A673 (cell line): ENCODE measurements at regions not wholly inside any gene's neighbourhood (a gene's known extent, or its start where the extent isn't known, plus 50 kb on each side); places are given as distances from the start of the nearest gene placed in this dataset.
"Not testable (repeated sequence)": the region's sequence is repeated elsewhere in the genome, so short reads cannot be mapped to it uniquely, and the experiment has no call there.

Experiments
- BruUV-seq: library from RNA; stranded (reverse); fragments of 400-500 nt; replicated peaks from 2 replicates; lab custom pipeline; 2021; lab: Mats Ljungman, UMichigan
- CTCF ChIA-PET: fragments of 300-600 bp; sonication (Branson Sonifier 250); formaldehyde crosslinking; loops from one replicate; lab custom pipeline; 2022; ENCODE audit warnings: antibody characterized with exemption; lab: Charles Lee
- POLR2A ChIA-PET: fragments of 300-600 bp; sonication (Branson Sonifier 250); formaldehyde crosslinking; loops from one replicate; lab custom pipeline; 2022; ENCODE audit warnings: antibody characterized with exemption; ENCODE audit not compliant: low non-redundant PET; lab: Charles Lee
- DNase-seq: peaks from one replicate; pipeline ENCODE4 v3.0.0-alpha.2; 2015; ENCODE audit warnings: low spot score
- H3K27ac ChIP-seq: fragments of 200-600 bp; sonication (generic); 2 replicates; pipeline ENCODE4 v1.5.1; 2016; ENCODE audit warnings: mixed run types, low read depth, mild to moderate bottlenecking, mixed read lengths, antibody characterized with exemption, low read length; ENCODE audit not compliant: poor library complexity, severe bottlenecking
- H3K27me3 ChIP-seq: fragments of 200-600 bp; sonication (generic); replicated peaks from 2 replicates; pipeline ENCODE4 v1.6.1; 2017; ENCODE audit warnings: mixed run types, low read depth, mild to moderate bottlenecking, mixed read lengths, antibody characterized with exemption, low read length; ENCODE audit not compliant: insufficient read depth, poor library complexity
- H3K36me3 ChIP-seq: fragments of 200-600 bp; sonication (generic); 2 replicates; pipeline ENCODE4 v1.6.1; 2016; ENCODE audit warnings: mixed run types, mild to moderate bottlenecking, mixed read lengths, antibody characterized with exemption, low read length; ENCODE audit not compliant: insufficient read depth, poor library complexity, severe bottlenecking
- H3K4me1 ChIP-seq: fragments of 200-600 bp; sonication (generic); 2 replicates; pipeline ENCODE4 v1.6.1; 2017; ENCODE audit warnings: mixed run types, mild to moderate bottlenecking, mixed read lengths, antibody characterized with exemption, low read length; ENCODE audit not compliant: insufficient read depth, poor library complexity, severe bottlenecking
- H3K4me3 ChIP-seq: fragments of 200-600 bp; sonication (generic); 2 replicates; pipeline ENCODE4 v1.5.1; 2016; ENCODE audit warnings: low read depth, mixed run types, mild to moderate bottlenecking, mixed read lengths, low read length; ENCODE audit not compliant: poor library complexity, severe bottlenecking
- H3K9me3 ChIP-seq: fragments of 200-600 bp; sonication (generic); 2 replicates; pipeline ENCODE4 v1.6.1; 2016; ENCODE audit warnings: mixed run types, low read depth, mild to moderate bottlenecking, mixed read lengths, antibody characterized with exemption, low read length; ENCODE audit not compliant: poor library complexity, severe bottlenecking
- EZH2 ChIP-seq: fragments of 200-600 bp; sonication (generic); IDR thresholded peaks from 2 replicates; pipeline ENCODE4 v1.6.1; 2017; ENCODE audit warnings: borderline replicate concordance, low read depth, mild to moderate bottlenecking, mixed read lengths, antibody characterized with exemption, low read length; ENCODE audit not compliant: poor library complexity, severe bottlenecking
- intact Hi-C: fragments of 100-400 bp; cut with micrococcal nuclease; formaldehyde crosslinking; loops from one replicate; pipeline ENCODE4 v1.10.0; 2022; ENCODE audit not compliant: unreplicated experiment
- TF ChIP-seq, protein P1 (sequence below): fragments of 300-800, 200-600 bp; sonication (generic); conservative IDR thresholded peaks from 2 replicates; pipeline ENCODE4 v1.5.1; 2017; ENCODE audit warnings: low read depth, mild to moderate bottlenecking, antibody characterized with exemption, low read length, moderate library complexity, mixed read lengths

GRCh38 chr10:9056521-9056920 is 1002.0 kb downstream of the GATA3 start:
- H3K36me3 ChIP-seq = no peaks in the 10 kb centered on the region
- intact Hi-C loops = no loop called here
- H3K4me1 ChIP-seq = no peaks in the 10 kb centered on the region
- H3K9me3 ChIP-seq = no peaks in the 10 kb centered on the region
- no peak overlapping the region for H3K4me3 ChIP-seq
- DNase-seq = no peak
- POLR2A ChIA-PET = no interaction called here
- TF ChIP-seq, protein P1, sequence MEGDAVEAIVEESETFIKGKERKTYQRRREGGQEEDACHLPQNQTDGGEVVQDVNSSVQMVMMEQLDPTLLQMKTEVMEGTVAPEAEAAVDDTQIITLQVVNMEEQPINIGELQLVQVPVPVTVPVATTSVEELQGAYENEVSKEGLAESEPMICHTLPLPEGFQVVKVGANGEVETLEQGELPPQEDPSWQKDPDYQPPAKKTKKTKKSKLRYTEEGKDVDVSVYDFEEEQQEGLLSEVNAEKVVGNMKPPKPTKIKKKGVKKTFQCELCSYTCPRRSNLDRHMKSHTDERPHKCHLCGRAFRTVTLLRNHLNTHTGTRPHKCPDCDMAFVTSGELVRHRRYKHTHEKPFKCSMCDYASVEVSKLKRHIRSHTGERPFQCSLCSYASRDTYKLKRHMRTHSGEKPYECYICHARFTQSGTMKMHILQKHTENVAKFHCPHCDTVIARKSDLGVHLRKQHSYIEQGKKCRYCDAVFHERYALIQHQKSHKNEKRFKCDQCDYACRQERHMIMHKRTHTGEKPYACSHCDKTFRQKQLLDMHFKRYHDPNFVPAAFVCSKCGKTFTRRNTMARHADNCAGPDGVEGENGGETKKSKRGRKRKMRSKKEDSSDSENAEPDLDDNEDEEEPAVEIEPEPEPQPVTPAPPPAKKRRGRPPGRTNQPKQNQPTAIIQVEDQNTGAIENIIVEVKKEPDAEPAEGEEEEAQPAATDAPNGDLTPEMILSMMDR = no peak
- no peak for TF ChIP-seq EZH2
- H3K27me3 ChIP-seq = no peaks in the 10 kb centered on the region
- CTCF ChIA-PET = no interaction called here
- H3K27ac ChIP-seq = no peak overlapping the region
- no TSS peak for BruUV-seq

GRCh38 chr10:9057293-9057692 is 1002.8 kb downstream of the GATA3 start:
- H3K9me3 ChIP-seq, BruUV-seq, H3K4me1 ChIP-seq, CTCF ChIA-PET, POLR2A ChIA-PET, DNase-seq, H3K27me3 ChIP-seq, H3K36me3 ChIP-seq, intact Hi-C loops, H3K4me3 ChIP-seq, H3K27ac ChIP-seq: not testable (repeated sequence)

GRCh38 chr10:9060314-9060713 is 1005.8 kb downstream of the GATA3 start:
- DNase-seq = peak; percentile 17
- ChIA-PET POLR2A (no interaction called here), CTCF (interaction anchor here (0.7 kb wide), 1 partner anchor 16 kb away, joined by 3 read pairs; no protein-coding TSS in a partner anchor)
- Histone ChIP-seq H3K27me3 (no peaks in the 10 kb centered on the region), H3K4me1 (no peaks in the 10 kb centered on the region), H3K36me3 (no peaks in the 10 kb centered on the region), H3K27ac (no peak overlapping the region), H3K9me3 (no peaks in the 10 kb centered on the region), H3K4me3 (no peak overlapping the region)
- BruUV-seq = no TSS peak
- intact Hi-C loops = no loop called here
- no peak for TF ChIP-seq EZH2
- TF ChIP-seq, protein P1 = no peak

GRCh38 chr10:9061871-9062270 is 1007.4 kb downstream of the GATA3 start:
- intact Hi-C loops = no loop called here
- Histone ChIP-seq H3K27ac (no peak overlapping the region), H3K36me3 (no peaks in the 10 kb centered on the region), H3K4me3 (no peak overlapping the region), H3K9me3 (no peaks in the 10 kb centered on the region), H3K4me1 (no peaks in the 10 kb centered on the region), H3K27me3 (no peaks in the 10 kb centered on the region)
- DNase-seq = no peak
- CTCF ChIA-PET = no interaction called here
- BruUV-seq = no TSS peak
- POLR2A ChIA-PET = no interaction called here
- TF ChIP-seq, protein P1 = no peak
- no peak for TF ChIP-seq EZH2
